ENCODE measurements at regions not wholly inside any gene's neighbourhood (a gene's known extent, or its start where the extent isn't known, plus 50 kb on each side); places are given as distances from the start of the nearest gene placed in this dataset.

- TF ChIP-seq, protein P1, sequence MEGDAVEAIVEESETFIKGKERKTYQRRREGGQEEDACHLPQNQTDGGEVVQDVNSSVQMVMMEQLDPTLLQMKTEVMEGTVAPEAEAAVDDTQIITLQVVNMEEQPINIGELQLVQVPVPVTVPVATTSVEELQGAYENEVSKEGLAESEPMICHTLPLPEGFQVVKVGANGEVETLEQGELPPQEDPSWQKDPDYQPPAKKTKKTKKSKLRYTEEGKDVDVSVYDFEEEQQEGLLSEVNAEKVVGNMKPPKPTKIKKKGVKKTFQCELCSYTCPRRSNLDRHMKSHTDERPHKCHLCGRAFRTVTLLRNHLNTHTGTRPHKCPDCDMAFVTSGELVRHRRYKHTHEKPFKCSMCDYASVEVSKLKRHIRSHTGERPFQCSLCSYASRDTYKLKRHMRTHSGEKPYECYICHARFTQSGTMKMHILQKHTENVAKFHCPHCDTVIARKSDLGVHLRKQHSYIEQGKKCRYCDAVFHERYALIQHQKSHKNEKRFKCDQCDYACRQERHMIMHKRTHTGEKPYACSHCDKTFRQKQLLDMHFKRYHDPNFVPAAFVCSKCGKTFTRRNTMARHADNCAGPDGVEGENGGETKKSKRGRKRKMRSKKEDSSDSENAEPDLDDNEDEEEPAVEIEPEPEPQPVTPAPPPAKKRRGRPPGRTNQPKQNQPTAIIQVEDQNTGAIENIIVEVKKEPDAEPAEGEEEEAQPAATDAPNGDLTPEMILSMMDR (IDR thresholded peaks at IDR 0.05), result no peak
- TF ChIP-seq EZH2 (IDR thresholded peaks at IDR 0.05; ENCODE audit: borderline replicate concordance, insufficient read depth, low read depth, low read length, poor library complexity, severe bottlenecking), result no peak
Measured at GRCh38 chr10:4079803-4080202, 294.8 kb upstream of the KLF6 start.

All from B cell (primary cell).